Kidney epithelial cell (primary cell): ENCODE measurements at regions not wholly inside any gene's neighbourhood (a gene's known extent, or its start where the extent isn't known, plus 50 kb on each side); places are given as distances from the start of the nearest gene placed in this dataset.
"Not testable (repeated sequence)": the region's sequence is repeated elsewhere in the genome, so short reads cannot be mapped to it uniquely, and the experiment has no call there.

Experiments used
- DNase-seq: peaks from one replicate; pipeline ENCODE4 v3.0.0-alpha.2; 2010; ENCODE audit warnings: low read depth
- H3K27me3 ChIP-seq: 2 replicates; pipeline ENCODE4 v1.6.0; 2011; ENCODE audit warnings: low read length; ENCODE audit not compliant: control insufficient read depth, insufficient read depth
- H3K36me3 ChIP-seq: 2 replicates; pipeline ENCODE4 v1.5.1; 2011; ENCODE audit warnings: low read length; ENCODE audit not compliant: control insufficient read depth, insufficient read depth
- H3K4me3 ChIP-seq: 2 replicates; pipeline ENCODE4 v1.5.1; 2011; ENCODE audit warnings: low read depth, mild to moderate bottlenecking, control low read depth, low read length
- CTCF ChIP-seq: IDR thresholded peaks from 2 replicates; pipeline ENCODE4 v1.5.1; 2011; ENCODE audit warnings: mild to moderate bottlenecking, moderate library complexity, low read length, control low read depth, inconsistent platforms; ENCODE audit not compliant: insufficient read depth, poor library complexity, severe bottlenecking

- TF ChIP-seq CTCF, result no peak
- H3K4me3 ChIP-seq, result no peak overlapping the region
- H3K27me3 ChIP-seq, result no peaks in the 10 kb centered on the region
- no peak for DNase-seq
- no peaks in the 10 kb centered on the region for H3K36me3 ChIP-seq
These were observed 67.2 kb downstream of the BUB3 start for GRCh38 chr10:123221418-123221817.

- TF ChIP-seq CTCF, result no peak
- no peaks in the 10 kb centered on the region for H3K27me3 ChIP-seq
- H3K36me3 ChIP-seq, result no peaks in the 10 kb centered on the region
- DNase-seq, result no peak
- H3K4me3 ChIP-seq, result no peak overlapping the region
These were observed 68.6 kb downstream of the BUB3 start for GRCh38 chr10:123222832-123223231.

GRCh38 chr10:123227706-123228105 is 73.5 kb downstream of the BUB3 start:
- no peaks in the 10 kb centered on the region for H3K36me3 ChIP-seq
- no peak for TF ChIP-seq CTCF
- no peak overlapping the region for H3K4me3 ChIP-seq
- H3K27me3 ChIP-seq, result no peaks in the 10 kb centered on the region
- no peak for DNase-seq

GRCh38 chr10:123229927-123230630 is 75.9 kb downstream of the BUB3 start:
- no peaks in the 10 kb centered on the region for H3K36me3 ChIP-seq
- DNase-seq, result no peak
- no peak for TF ChIP-seq CTCF
- H3K4me3 ChIP-seq, result no peak overlapping the region
- no peaks in the 10 kb centered on the region for H3K27me3 ChIP-seq

DNA sequence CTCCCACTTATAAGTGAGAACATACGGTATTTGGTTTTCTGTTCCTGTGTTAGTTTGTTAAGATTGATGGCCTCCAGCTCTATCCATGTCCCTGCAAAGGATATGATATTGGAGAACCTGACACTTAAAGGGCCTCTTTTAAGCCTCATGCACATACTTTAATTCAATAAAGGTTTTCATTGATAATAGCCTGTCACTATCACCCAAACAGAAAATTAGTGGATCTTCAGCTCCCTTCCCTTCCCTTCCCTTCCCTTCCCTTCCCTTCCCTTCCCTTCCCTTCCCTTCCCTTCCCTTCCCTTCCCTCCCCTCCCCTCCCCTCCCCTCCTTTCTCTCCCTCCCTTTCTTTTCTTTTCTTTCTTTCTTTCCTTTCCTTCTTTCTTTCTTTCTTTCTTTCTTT is 78.7 kb downstream of the BUB3 start:
- not testable (repeated sequence) for H3K27me3 ChIP-seq, DNase-seq, H3K4me3 ChIP-seq, H3K36me3 ChIP-seq

- not testable (repeated sequence) for H3K27me3 ChIP-seq, DNase-seq, H3K36me3 ChIP-seq, H3K4me3 ChIP-seq
These were observed 80.8 kb downstream of the BUB3 start for GRCh38 chr10:123235014-123235413.

DNA sequence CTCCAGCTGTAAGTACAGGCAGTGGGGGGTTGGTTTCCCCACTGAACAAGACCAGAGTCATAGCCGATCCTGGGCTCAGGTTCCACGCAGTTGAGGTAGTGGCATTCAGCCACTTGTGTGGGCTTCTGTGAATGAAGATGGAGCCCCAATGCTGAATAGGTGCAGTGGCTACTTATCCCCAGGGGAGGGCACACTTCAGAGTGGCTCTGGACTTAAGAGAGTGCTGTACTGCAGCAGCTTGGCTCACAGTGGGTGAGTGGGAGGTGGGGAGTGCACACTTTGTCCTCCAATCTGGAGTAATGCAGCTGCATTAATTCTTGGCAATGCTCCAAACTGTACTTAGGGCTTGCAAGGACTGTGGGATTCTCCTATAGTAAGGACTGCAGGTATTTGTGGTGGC is 81.9 kb downstream of the BUB3 start:
- H3K36me3 ChIP-seq, result no peaks in the 10 kb centered on the region
- no peak for DNase-seq

More for the DNA sequence above, 81.9 kb downstream of the BUB3 start:
- Histone ChIP-seq H3K27me3 (no peaks in the 10 kb centered on the region), H3K4me3 (no peak overlapping the region)
- TF ChIP-seq CTCF, result no peak
